ENCODE measurements at regions not wholly inside any gene's neighbourhood (a gene's known extent, or its start where the extent isn't known, plus 50 kb on each side); places are given as distances from the start of the nearest gene placed in this dataset.

DNA sequence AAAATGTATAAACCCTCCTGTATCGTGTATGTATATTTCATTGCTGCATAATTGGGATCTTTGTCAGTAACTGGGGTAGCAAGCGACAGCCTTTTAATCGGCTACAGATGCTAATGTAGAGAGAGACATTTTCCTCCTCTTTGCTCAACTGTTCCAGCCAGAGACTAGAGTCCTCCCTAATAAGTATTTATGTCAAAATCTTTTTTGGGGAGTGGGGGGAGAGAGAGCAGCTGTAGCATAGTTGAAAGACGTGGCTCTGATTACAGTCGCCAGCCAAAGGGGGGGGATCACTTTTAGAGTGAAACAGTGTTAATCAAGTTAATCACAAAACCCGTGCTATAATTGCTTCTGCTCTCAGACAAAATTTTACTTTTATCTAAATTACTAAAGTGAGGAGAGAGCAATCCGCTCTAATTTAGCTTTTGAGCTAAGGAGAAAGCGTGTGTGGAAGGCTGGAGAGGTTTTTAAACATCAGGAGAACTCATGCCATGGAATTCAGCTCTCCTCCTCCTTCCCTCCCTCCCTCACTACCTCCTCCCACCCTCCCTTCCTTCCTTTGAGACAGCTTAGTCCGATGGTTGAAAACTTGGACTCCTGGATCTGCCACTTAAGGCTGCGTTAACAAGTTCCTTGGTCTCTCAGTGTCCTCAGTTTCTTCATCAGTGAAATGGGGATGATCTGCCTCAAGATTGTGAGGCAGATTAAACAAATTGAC lies 87.3 kb upstream of the ZNF618 start:
- no peaks in the 10 kb centered on the region for H3K9me3 ChIP-seq (ENCODE audit: control insufficient read depth in 2 of 2, low read length in 2 of 2)
- no peak overlapping the region for H3K27ac ChIP-seq (ENCODE audit: low read length)
- peaks cover 0 to 11% of the 10 kb centered on the region in 2 donors for H3K27me3 ChIP-seq (ENCODE audit: control insufficient read depth in 1 of 2, insufficient read depth in 2 of 2, low read length in 2 of 2)
- no peaks in the 10 kb centered on the region for H3K36me3 ChIP-seq (ENCODE audit: control insufficient read depth in 2 of 2, insufficient read depth in 2 of 2, low read length in 2 of 2)
- H3K9ac ChIP-seq (ENCODE audit: low read length in 2 of 2), result no peak overlapping the region
- no peak overlapping the region for H3K4me3 ChIP-seq (ENCODE audit: low read length in 2 of 2)
- no peaks in the 10 kb centered on the region for H3K4me1 ChIP-seq (ENCODE audit: control insufficient read depth, insufficient read depth, low read length)

DNA sequence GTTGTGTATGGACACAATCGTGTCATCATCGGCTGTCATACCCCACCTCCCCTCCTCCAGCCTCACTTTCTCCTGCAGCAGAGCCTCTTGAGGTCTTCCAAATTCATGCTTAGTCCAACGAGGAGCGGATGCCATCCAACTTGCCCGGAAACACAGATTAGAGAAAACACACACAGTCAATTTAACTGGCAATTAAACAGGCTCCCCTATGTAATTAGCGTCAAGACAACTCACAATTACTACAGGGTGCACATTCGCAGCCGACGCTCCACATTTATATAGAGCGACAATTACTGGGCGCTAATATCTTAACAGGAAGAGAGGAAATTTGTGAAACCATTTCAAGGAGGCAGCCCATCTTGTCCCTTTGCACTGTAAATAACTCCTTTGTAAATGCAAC lies 86.0 kb upstream of the ZNF618 start:
- Histone ChIP-seq H3K36me3 (ENCODE audit: control insufficient read depth in 2 of 2, insufficient read depth in 2 of 2, low read length in 2 of 2) (no peaks in the 10 kb centered on the region), H3K4me1 (ENCODE audit: control insufficient read depth, insufficient read depth, low read length) (no peaks in the 10 kb centered on the region), H3K27ac (ENCODE audit: low read length) (no peak overlapping the region), H3K9me3 (ENCODE audit: control insufficient read depth in 2 of 2, low read length in 2 of 2) (no peaks in the 10 kb centered on the region), H3K27me3 (ENCODE audit: control insufficient read depth in 1 of 2, insufficient read depth in 2 of 2, low read length in 2 of 2) (peaks cover 0 to 9% of the 10 kb centered on the region in 2 donors), H3K9ac (ENCODE audit: low read length in 2 of 2) (no peak overlapping the region), H3K4me3 (ENCODE audit: low read length in 2 of 2) (no peak overlapping the region)

DNA sequence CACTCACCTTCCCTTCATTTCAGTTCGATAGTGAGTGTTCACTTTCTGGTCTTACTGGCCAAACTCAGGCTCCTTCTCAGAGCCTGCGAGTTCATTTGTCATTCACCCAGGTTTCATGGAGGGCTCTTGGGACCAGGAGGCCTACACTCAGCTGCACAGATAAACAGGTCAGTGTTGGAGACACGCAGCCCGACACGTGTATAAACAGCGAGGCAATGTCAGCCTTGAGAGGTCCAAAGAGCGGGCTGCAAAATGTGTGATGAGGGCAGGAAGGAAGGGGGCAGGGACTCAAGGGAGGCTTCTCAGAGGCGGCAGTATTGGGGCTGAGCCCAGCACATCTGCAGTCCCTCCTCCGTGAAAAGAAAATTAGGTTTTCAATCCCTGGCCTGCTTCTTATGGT lies 82.6 kb upstream of the ZNF618 start:
- Histone ChIP-seq H3K4me3 (ENCODE audit: low read length in 2 of 2) (no peak overlapping the region), H3K9ac (ENCODE audit: low read length in 2 of 2) (no peak overlapping the region), H3K27ac (ENCODE audit: low read length) (no peak overlapping the region), H3K9me3 (ENCODE audit: control insufficient read depth in 2 of 2, low read length in 2 of 2) (no peaks in the 10 kb centered on the region), H3K36me3 (ENCODE audit: control insufficient read depth in 2 of 2, insufficient read depth in 2 of 2, low read length in 2 of 2) (no peaks in the 10 kb centered on the region), H3K4me1 (ENCODE audit: control insufficient read depth, insufficient read depth, low read length) (no peaks in the 10 kb centered on the region), H3K27me3 (ENCODE audit: control insufficient read depth in 1 of 2, insufficient read depth in 2 of 2, low read length in 2 of 2) (peaks cover 0 to 3% of the 10 kb centered on the region in 2 donors)

DNA sequence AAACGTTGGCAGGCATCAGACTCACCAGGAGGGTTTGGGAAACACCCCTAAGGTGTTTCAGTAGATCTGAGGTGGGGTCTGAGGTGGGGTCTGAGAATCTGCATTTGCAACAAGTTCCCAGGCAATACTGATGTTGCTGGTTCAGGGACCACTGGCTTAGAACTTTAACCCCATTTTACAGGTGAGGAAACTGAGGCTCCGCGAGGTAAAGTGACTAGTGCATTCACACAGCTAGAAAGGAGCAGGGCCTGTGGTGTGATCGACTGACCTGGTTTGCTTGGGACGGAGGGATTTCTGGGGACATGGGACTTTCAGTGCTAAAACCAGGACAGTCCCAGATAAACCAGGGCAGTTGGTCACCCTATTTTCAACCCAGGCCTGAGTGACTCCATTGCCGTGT lies 81.4 kb upstream of the ZNF618 start:
- H3K9me3 ChIP-seq (ENCODE audit: control insufficient read depth in 2 of 2, low read length in 2 of 2), result no peaks in the 10 kb centered on the region
- H3K27me3 ChIP-seq (ENCODE audit: control insufficient read depth in 1 of 2, insufficient read depth in 2 of 2, low read length in 2 of 2), result peaks cover 0 to 3% of the 10 kb centered on the region in 2 donors
- no peak overlapping the region for H3K27ac ChIP-seq (ENCODE audit: low read length)
- H3K36me3 ChIP-seq (ENCODE audit: control insufficient read depth in 2 of 2, insufficient read depth in 2 of 2, low read length in 2 of 2), result no peaks in the 10 kb centered on the region
- no peak overlapping the region for H3K9ac ChIP-seq (ENCODE audit: low read length in 2 of 2)
- no peaks in the 10 kb centered on the region for H3K4me1 ChIP-seq (ENCODE audit: control insufficient read depth, insufficient read depth, low read length)
- no peak overlapping the region for H3K4me3 ChIP-seq (ENCODE audit: low read length in 2 of 2)

DNA sequence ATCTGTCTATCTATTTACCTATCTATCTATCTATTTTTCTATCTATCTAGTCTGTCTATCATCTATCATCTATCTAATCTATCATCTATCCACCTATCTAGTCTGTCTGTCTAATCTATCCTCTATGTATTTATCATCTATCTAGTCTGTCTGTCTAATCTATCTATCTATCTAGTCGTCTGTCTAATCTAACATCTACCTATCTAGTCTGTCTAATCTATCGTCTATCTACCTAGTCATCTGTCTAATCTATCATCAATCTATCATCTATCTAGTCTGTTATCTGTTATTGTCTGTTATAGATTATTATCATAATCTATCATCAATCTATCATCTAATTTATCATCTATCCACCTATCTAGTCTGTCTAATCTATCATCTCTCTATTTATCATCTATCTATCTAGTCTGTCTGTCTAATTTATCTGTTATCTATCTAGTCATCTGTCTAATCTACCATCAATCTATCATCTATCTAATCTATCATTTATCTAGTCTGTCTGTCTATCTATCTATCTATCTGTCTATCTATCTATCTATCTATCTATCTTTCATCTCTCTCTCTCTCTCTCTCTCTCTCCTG lies 80.2 kb upstream of the ZNF618 start:
- H3K9ac ChIP-seq (ENCODE audit: low read length in 2 of 2), result no peak overlapping the region
- no peak overlapping the region for H3K27ac ChIP-seq (ENCODE audit: low read length)
- no peaks in the 10 kb centered on the region for H3K36me3 ChIP-seq (ENCODE audit: control insufficient read depth in 2 of 2, insufficient read depth in 2 of 2, low read length in 2 of 2)
- H3K27me3 ChIP-seq (ENCODE audit: control insufficient read depth in 1 of 2, insufficient read depth in 2 of 2, low read length in 2 of 2), result peaks cover 0 to 2% of the 10 kb centered on the region in 2 donors
- H3K4me3 ChIP-seq (ENCODE audit: low read length in 2 of 2), result no peak overlapping the region
- H3K9me3 ChIP-seq (ENCODE audit: control insufficient read depth in 2 of 2, low read length in 2 of 2), result no peaks in the 10 kb centered on the region
- no peaks in the 10 kb centered on the region for H3K4me1 ChIP-seq (ENCODE audit: control insufficient read depth, insufficient read depth, low read length)

DNA sequence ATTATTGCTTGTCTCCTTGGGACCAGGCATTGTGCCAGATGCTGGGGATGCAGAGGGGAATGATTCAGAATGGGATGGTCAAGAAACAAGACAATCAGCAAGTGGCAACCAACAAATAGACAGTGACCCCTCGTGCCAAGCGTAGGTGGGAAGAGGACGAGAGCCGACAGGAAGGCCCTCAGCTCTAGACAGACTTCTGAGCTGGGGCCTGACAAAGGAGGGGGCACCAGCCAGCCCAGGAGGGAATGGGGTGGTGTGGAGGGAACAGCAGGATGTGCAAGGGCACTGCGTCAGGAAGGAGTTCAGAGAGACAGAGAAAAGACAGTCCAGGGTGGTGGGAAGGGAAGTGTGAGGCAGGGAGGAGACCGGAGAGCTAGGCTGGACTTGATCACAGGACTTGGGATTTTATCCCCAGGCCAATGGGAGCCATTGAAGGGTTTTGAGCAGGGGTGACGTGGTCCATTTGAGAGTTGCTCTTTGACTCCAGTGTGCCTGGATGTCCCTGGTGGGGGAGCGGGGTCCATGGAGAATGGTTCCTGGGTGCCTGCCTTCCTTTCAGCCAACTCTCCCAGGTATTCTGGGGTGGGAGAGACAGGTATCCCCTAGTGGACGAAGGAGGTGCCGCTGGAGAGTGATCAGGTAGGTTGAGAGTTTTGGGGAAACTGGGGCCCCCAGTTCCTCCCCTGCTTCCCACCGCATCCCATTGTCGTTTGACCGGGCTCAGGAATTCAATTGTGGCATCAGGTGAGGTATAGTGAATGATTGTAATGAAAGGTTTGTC lies 79.3 kb upstream of the ZNF618 start:
- H3K27me3 ChIP-seq (ENCODE audit: control insufficient read depth in 1 of 2, insufficient read depth in 2 of 2, low read length in 2 of 2), result peaks cover 0 to 2% of the 10 kb centered on the region in 2 donors
- H3K27ac ChIP-seq (ENCODE audit: low read length), result no peak overlapping the region
- no peak overlapping the region for H3K4me3 ChIP-seq (ENCODE audit: low read length in 2 of 2)
- H3K9ac ChIP-seq (ENCODE audit: low read length in 2 of 2), result no peak overlapping the region
- no peaks in the 10 kb centered on the region for H3K36me3 ChIP-seq (ENCODE audit: control insufficient read depth in 2 of 2, insufficient read depth in 2 of 2, low read length in 2 of 2)
- no peaks in the 10 kb centered on the region for H3K9me3 ChIP-seq (ENCODE audit: control insufficient read depth in 2 of 2, low read length in 2 of 2)
- no peaks in the 10 kb centered on the region for H3K4me1 ChIP-seq (ENCODE audit: control insufficient read depth, insufficient read depth, low read length)

DNA sequence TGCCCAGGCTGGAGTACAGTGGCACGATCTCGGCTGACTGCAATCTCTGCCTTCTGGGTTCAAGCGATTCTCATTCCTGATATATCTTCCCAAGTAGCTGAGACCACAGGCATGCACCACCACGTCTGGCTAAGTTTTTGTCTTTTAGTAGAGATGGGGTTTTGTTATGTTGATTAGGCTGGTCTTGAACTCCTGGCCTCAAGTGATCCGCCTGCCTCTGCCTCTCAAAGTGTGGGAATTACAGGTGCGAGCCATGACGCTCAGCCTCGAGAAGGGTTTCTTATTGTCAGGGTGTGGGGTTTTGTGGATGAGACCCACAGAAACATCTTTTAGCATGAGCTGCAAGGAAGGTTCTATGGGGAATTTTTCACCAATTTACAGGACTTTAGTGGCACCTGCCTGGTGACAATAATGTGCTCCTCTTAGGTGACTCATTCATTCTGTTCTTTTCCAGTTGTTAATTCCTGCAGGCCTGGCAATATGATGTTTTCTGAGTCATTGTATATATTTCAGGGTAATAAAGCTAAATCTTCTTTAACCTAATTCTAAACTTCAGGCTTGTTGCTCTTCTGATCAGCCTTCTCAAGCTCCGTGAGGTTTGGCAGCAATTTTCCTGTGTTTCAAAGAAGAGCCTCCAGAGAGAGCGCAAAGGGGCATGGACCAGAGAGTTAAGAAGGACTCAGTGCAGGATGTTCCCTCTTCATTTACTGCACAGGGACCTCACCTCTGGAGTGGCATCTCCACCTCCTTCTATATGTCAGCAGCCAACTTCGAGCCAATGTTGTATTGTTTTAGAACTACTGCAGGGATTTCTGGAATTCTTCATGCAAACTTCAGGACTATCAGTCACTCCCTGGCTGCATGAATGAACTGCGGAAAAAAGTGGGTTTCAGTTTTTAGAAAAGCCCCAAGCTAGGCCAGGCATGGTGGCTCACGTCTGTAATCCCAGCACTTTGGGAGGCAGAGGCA lies 77.8 kb upstream of the ZNF618 start:
- H3K27me3 ChIP-seq (ENCODE audit: control insufficient read depth in 1 of 2, insufficient read depth in 2 of 2, low read length in 2 of 2), result no peaks in the 10 kb centered on the region
- H3K36me3 ChIP-seq (ENCODE audit: control insufficient read depth in 2 of 2, insufficient read depth in 2 of 2, low read length in 2 of 2), result no peaks in the 10 kb centered on the region

DNA sequence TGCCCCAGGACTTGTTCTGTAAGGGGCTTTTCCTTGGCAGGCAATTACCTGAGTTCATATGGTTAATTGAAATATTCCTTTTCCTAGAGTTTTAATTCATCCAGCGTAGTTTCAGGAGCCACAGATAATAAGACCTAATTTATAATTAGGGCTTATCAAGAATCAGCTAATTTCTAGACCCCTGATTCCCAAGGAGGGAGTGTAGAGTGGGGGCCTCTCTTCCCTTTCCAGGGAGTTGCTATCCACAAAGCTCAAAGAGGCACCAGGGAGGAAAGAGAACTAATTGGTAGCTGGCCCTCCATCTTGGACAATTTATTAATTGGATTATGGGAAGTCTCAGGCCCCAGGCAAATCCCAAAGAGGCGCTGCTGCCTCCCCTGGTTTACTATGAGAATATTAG lies 75.8 kb upstream of the ZNF618 start:
- no peaks in the 10 kb centered on the region for H3K4me1 ChIP-seq (ENCODE audit: control insufficient read depth, insufficient read depth, low read length)
- no peak overlapping the region for H3K27ac ChIP-seq (ENCODE audit: low read length)
- H3K9ac ChIP-seq (ENCODE audit: low read length in 2 of 2), result no peak overlapping the region
- H3K9me3 ChIP-seq (ENCODE audit: control insufficient read depth in 2 of 2, low read length in 2 of 2), result no peaks in the 10 kb centered on the region
- no peaks in the 10 kb centered on the region for H3K36me3 ChIP-seq (ENCODE audit: control insufficient read depth in 2 of 2, insufficient read depth in 2 of 2, low read length in 2 of 2)
- no peak overlapping the region for H3K4me3 ChIP-seq (ENCODE audit: low read length in 2 of 2)
- H3K27me3 ChIP-seq (ENCODE audit: control insufficient read depth in 1 of 2, insufficient read depth in 2 of 2, low read length in 2 of 2), result no peaks in the 10 kb centered on the region

More for the DNA sequence above, 77.8 kb upstream of the ZNF618 start:
- H3K9me3 ChIP-seq (ENCODE audit: control insufficient read depth in 2 of 2, low read length in 2 of 2), result no peaks in the 10 kb centered on the region
- no peak overlapping the region for H3K4me3 ChIP-seq (ENCODE audit: low read length in 2 of 2)
- H3K9ac ChIP-seq (ENCODE audit: low read length in 2 of 2), result no peak overlapping the region
- no peaks in the 10 kb centered on the region for H3K4me1 ChIP-seq (ENCODE audit: control insufficient read depth, insufficient read depth, low read length)
- no peak overlapping the region for H3K27ac ChIP-seq (ENCODE audit: low read length)

DNA sequence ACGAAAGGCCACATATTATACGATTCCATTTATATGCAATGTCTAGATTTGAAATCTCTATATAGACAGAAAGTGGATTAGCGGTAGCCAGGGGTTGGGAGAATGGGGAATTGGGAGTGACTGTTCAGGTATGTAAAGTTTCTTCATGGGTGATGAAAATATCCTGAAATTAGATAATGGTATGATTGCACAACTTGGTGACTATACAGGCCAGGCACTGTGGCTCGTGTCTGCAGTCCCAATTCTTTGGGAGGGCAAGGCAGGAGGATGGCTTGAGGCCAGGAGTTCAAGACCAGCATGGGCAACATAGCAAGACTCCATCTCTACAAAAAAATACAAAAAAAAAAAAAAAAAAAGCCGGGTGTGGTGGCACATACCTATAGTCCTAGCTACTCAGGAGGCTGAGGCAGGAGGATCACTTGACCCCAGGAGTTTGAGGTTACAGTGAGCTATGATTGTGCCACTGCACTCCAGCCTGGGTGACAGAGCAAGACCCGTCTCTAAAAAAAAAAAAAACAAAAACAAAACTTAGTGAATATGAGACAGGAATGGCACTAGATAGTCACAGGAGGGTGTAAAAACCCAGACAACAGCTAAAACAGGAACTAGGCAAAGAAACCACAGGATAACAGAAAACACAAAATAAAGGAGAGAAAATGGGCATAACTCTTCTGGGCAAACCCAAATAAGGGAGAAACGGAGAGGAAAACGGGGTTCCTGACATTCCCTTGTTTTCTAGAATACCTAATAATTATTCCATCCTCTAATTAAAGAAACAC lies 72.1 kb upstream of the ZNF618 start:
- no peak overlapping the region for H3K4me3 ChIP-seq (ENCODE audit: low read length in 2 of 2)
- no peaks in the 10 kb centered on the region for H3K36me3 ChIP-seq (ENCODE audit: control insufficient read depth in 2 of 2, insufficient read depth in 2 of 2, low read length in 2 of 2)
- no peak overlapping the region for H3K9ac ChIP-seq (ENCODE audit: low read length in 2 of 2)
- no peak overlapping the region for H3K27ac ChIP-seq (ENCODE audit: low read length)
- peaks cover 8% of the 10 kb centered on the region for H3K4me1 ChIP-seq (ENCODE audit: control insufficient read depth, insufficient read depth, low read length)
- peaks cover 0 to 3% of the 10 kb centered on the region in 2 donors for H3K27me3 ChIP-seq (ENCODE audit: control insufficient read depth in 1 of 2, insufficient read depth in 2 of 2, low read length in 2 of 2)
- H3K9me3 ChIP-seq (ENCODE audit: control insufficient read depth in 2 of 2, low read length in 2 of 2), result no peaks in the 10 kb centered on the region

Measured in stomach smooth muscle (tissue), 2 donors.